ENCODE measurements at regions not wholly inside any gene's neighbourhood (a gene's known extent, or its start where the extent isn't known, plus 50 kb on each side); places are given as distances from the start of the nearest gene placed in this dataset.

- TF ChIP-seq EP300 (conservative IDR thresholded peaks at IDR 0.05; ENCODE audit: poor library complexity, severe bottlenecking) (no peak), EZH2 (IDR thresholded peaks at IDR 0.05; ENCODE audit: borderline replicate concordance, insufficient read depth, low read length, poor library complexity, severe bottlenecking) (no peak), CTCF (IDR thresholded peaks at IDR 0.05; ENCODE audit: poor library complexity, severe bottlenecking) (no peak), SMC3 (conservative IDR thresholded peaks at IDR 0.05; ENCODE audit: poor library complexity) (no peak), RAD21 (conservative IDR thresholded peaks at IDR 0.05) (no peak), POLR2AphosphoS5 (IDR thresholded peaks at IDR 0.05) (no peak)
Measured at GRCh38 chr2:18934886-18935285, 345.5 kb upstream of the NT5C1B start.

Measured in neural cell (in vitro differentiated cells).